Liver (tissue), 3 donors: ENCODE measurements at regions not wholly inside any gene's neighbourhood (a gene's known extent, or its start where the extent isn't known, plus 50 kb on each side); places are given as distances from the start of the nearest gene placed in this dataset.
"Not testable (repeated sequence)": the region's sequence is repeated elsewhere in the genome, so short reads cannot be mapped to it uniquely, and the experiment has no call there.

Source experiments
- ATF3 ChIP-seq: IDR thresholded peaks from 2 replicates; pipeline ENCODE4 v1.6.1; 2016; ENCODE audit warnings: antibody characterized with exemption
- CTCF ChIP-seq: fragments of 150-350 bp; IDR thresholded peaks from 2 replicates; pipeline ENCODE4 v1.5.1; 2017; ENCODE audit warnings: improper control_type of control experiment, low read depth, low read length; ENCODE audit not compliant: missing input control
- EGR1 ChIP-seq, 2 donors: IDR thresholded peaks; 2 replicates each; pipeline ENCODE4 v1.6.1; 2016 to 2018; ENCODE audit warnings: antibody characterized with exemption in 2 of 2, low read depth in 2 of 2
- MAX ChIP-seq: IDR thresholded peaks from 2 replicates; pipeline ENCODE4 v1.6.1; 2016; ENCODE audit warnings: antibody characterized with exemption
- TAF1 ChIP-seq: conservative IDR thresholded peaks from 2 replicates; pipeline ENCODE4 v1.6.1; 2016; ENCODE audit warnings: antibody characterized with exemption, mild to moderate bottlenecking
- TF ChIP-seq, protein P1 (sequence below): IDR thresholded peaks from 2 replicates; pipeline ENCODE4 v1.6.1; 2016; ENCODE audit warnings: antibody characterized with exemption, mild to moderate bottlenecking
- donor health status: healthy.
- donor health status: healthy.

GRCh38 chr10:55162321-55162720 is 361.3 kb upstream of the PCDH15 start:
- not testable (repeated sequence) for TF ChIP-seq MAX; EGR1 (IDR thresholded peaks at IDR 0.05; ENCODE audit: low read depth in 2 of 2); CTCF; TAF1; ATF3
- TF ChIP-seq, protein P1, sequence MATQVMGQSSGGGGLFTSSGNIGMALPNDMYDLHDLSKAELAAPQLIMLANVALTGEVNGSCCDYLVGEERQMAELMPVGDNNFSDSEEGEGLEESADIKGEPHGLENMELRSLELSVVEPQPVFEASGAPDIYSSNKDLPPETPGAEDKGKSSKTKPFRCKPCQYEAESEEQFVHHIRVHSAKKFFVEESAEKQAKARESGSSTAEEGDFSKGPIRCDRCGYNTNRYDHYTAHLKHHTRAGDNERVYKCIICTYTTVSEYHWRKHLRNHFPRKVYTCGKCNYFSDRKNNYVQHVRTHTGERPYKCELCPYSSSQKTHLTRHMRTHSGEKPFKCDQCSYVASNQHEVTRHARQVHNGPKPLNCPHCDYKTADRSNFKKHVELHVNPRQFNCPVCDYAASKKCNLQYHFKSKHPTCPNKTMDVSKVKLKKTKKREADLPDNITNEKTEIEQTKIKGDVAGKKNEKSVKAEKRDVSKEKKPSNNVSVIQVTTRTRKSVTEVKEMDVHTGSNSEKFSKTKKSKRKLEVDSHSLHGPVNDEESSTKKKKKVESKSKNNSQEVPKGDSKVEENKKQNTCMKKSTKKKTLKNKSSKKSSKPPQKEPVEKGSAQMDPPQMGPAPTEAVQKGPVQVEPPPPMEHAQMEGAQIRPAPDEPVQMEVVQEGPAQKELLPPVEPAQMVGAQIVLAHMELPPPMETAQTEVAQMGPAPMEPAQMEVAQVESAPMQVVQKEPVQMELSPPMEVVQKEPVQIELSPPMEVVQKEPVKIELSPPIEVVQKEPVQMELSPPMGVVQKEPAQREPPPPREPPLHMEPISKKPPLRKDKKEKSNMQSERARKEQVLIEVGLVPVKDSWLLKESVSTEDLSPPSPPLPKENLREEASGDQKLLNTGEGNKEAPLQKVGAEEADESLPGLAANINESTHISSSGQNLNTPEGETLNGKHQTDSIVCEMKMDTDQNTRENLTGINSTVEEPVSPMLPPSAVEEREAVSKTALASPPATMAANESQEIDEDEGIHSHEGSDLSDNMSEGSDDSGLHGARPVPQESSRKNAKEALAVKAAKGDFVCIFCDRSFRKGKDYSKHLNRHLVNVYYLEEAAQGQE, result not testable (repeated sequence)
